ENCODE measurements at regions not wholly inside any gene's neighbourhood (a gene's known extent, or its start where the extent isn't known, plus 50 kb on each side); places are given as distances from the start of the nearest gene placed in this dataset.

DNA sequence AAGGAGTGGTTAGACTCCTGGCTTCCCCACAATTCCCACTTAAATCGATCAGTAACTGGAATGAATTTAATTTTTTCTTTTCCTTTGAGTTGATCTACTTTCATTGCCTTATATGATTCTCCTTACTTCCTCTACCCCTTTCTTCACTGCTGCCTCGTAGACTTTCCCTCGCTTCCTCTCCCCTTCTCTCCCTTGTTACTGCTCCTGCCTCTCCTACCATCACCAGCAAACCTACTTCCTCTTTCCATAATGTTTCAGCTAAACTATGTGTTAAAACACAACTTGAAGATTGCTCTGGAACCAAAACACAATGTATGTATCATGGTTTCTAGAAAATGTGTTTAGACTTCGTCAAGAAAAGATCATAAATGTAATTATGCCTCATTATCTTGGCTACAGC lies 132.0 kb upstream of the TET2 start (continued):
- TF ChIP-seq NANOG (IDR thresholded peaks at IDR 0.05; ENCODE audit: borderline replicate concordance) (no peak), REST (IDR thresholded peaks at IDR 0.05; ENCODE audit: unreplicated experiment) (no peak)

DNA sequence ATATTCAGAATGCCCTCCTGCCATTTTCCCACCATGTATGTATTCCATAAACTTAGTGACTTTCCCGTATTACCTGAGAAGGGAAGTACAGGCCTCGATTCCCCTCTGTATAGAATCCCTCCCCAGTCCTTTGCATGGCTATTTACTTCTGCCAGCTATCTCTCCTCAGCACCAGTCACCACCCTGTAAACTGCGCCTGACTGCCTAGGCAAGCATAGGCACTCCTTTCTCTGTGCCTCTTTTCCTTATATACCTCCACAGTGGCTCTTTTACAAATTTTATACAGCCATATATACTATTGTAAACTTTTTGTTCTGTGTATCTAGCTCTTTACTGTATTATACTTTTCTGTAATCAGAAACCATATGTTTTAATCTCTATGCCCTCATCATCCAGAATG lies 130.9 kb upstream of the TET2 start:
- DNase-seq (ENCODE audit: low spot score) (no peak), ATAC-seq (no peak)
- no peaks in the 10 kb centered on the region for H3K36me3 ChIP-seq (ENCODE audit: insufficient read depth)
- Mint-ChIP-seq H3K9me3 (peaks cover 5% of the 10 kb centered on the region; the same call in 2 of the 3 replicates), H3K4me3 (no peak overlapping the region), H3K27ac (no peak overlapping the region), H3K4me1 (no peaks in the 10 kb centered on the region; the same call in 2 of the 3 replicates), H3K27me3 (ENCODE audit: insufficient read depth, low read depth, poor library complexity) (peaks cover 8% of the 10 kb centered on the region), H3K36me3 (ENCODE audit: low read depth) (no peaks in the 10 kb centered on the region)
- H3K4me3 ChIP-seq, result no peak overlapping the region
- no peaks in the 10 kb centered on the region for H3K9me2 ChIP-seq (ENCODE audit: insufficient read depth)
- no peak overlapping the region for H3K4me2 ChIP-seq
- H3K4me1 ChIP-seq (ENCODE audit: insufficient read depth), result no peaks in the 10 kb centered on the region
- H3K27me3 ChIP-seq (ENCODE audit: insufficient read depth), result no peaks in the 10 kb centered on the region
- no peak overlapping the region for H2AFZ ChIP-seq
- TF ChIP-seq EZH2 (IDR thresholded peaks at IDR 0.05; ENCODE audit: low read depth, unreplicated experiment) (no peak), STAT1 (IDR thresholded peaks at IDR 0.05; ENCODE audit: unreplicated experiment) (no peak), ZNF331 (CRISPR knock-in tag; IDR thresholded peaks at IDR 0.05; ENCODE audit: low read depth) (no peak), POLR2AphosphoS5 (IDR thresholded peaks at IDR 0.05; ENCODE audit: low read depth) (no peak), ZNF114 (CRISPR knock-in tag; IDR thresholded peaks at IDR 0.05) (no peak), NANOG (IDR thresholded peaks at IDR 0.05; ENCODE audit: borderline replicate concordance) (no peak), CTCF (conservative IDR thresholded peaks at IDR 0.05; ENCODE audit: low read depth in 2 of 2) (no peak), CREB1 (CRISPR knock-in tag; IDR thresholded peaks at IDR 0.05; ENCODE audit: low read depth) (no peak), ZNF462 (CRISPR knock-in tag; IDR thresholded peaks at IDR 0.05) (no peak)
- TF ChIP-seq, protein P1, sequence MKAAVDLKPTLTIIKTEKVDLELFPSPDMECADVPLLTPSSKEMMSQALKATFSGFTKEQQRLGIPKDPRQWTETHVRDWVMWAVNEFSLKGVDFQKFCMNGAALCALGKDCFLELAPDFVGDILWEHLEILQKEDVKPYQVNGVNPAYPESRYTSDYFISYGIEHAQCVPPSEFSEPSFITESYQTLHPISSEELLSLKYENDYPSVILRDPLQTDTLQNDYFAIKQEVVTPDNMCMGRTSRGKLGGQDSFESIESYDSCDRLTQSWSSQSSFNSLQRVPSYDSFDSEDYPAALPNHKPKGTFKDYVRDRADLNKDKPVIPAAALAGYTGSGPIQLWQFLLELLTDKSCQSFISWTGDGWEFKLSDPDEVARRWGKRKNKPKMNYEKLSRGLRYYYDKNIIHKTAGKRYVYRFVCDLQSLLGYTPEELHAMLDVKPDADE (IDR thresholded peaks at IDR 0.05), result no peak
- no peaks in the 10 kb centered on the region for H3K79me2 ChIP-seq (replicated peaks; ENCODE audit: insufficient read depth)
- H3F3A ChIP-seq (replicated peaks; ENCODE audit: low read depth), result no peaks in the 10 kb centered on the region
- no peak overlapping the region for H3K27ac ChIP-seq (ENCODE audit: low read depth)
- no peaks in the 10 kb centered on the region for H4K20me1 ChIP-seq (replicated peaks; ENCODE audit: insufficient read depth)
